GM10248 (cell line): ENCODE measurements at regions not wholly inside any gene's neighbourhood (a gene's known extent, or its start where the extent isn't known, plus 50 kb on each side); places are given as distances from the start of the nearest gene placed in this dataset.

ENCODE experiments used
- CTCF ChIA-PET: fragments of 300-600 bp; sonication (Branson Sonifier 250); formaldehyde crosslinking; extraction: SDS; loops from one replicate; lab custom pipeline; 2021; ENCODE audit warnings: antibody characterized with exemption; lab: Yijun Ruan, JAX
- POLR2A ChIA-PET: fragments of 350-650 bp; sonication (Branson Sonifier 250); formaldehyde crosslinking; extraction: SDS; loops from one replicate; lab custom pipeline; 2020; ENCODE audit warnings: antibody characterized with exemption; lab: Yijun Ruan, JAX
- DNase-seq: peaks from one replicate; pipeline ENCODE4 v3.0.0; 2012; ENCODE audit errors: extremely low spot score
- CTCF ChIP-seq: IDR thresholded peaks from 2 replicates; pipeline ENCODE4 v1.5.1; 2012; ENCODE audit warnings: mild to moderate bottlenecking, low read depth; ENCODE audit errors: extremely low read depth, missing control alignments, control extremely low read depth

- ChIA-PET POLR2A (no interaction called here), CTCF (interaction anchor here (1.6 to 1.8 kb wide), 2 partner anchors 12 to 14 kb away, joined by 4 to 7 read pairs; no protein-coding TSS in a partner anchor)
- no peak for DNase-seq
- TF ChIP-seq CTCF, result no peak
Observed at GRCh38 chr12:98438656-98439230, 76.6 kb upstream of the TMPO start.

- ChIA-PET POLR2A (no interaction called here), CTCF (interaction anchor here (1.5 to 1.8 kb wide), 3 partner anchors 11 to 15 kb away, joined by 4 to 7 read pairs (median 4); no protein-coding TSS in a partner anchor)
- TF ChIP-seq CTCF, result no peak
- DNase-seq, result no peak
Observed at GRCh38 chr12:98439471-98439951, 75.9 kb upstream of the TMPO start.

GRCh38 chr12:98439981-98440581, 75.3 kb upstream of the TMPO start:
- ChIA-PET CTCF (interaction anchor here (1.5 to 1.6 kb wide), 2 partner anchors 12 to 16 kb away, joined by 4 read pairs; no protein-coding TSS in a partner anchor), POLR2A (no interaction called here)
- no peak for TF ChIP-seq CTCF
- DNase-seq, result no peak

GRCh38 chr12:98446060-98446459, 69.3 kb upstream of the TMPO start:
- ChIA-PET POLR2A (no interaction called here), CTCF (no interaction called here)
- TF ChIP-seq CTCF, result no peak
- no peak for DNase-seq

GRCh38 chr12:98446682-98447081, 68.7 kb upstream of the TMPO start:
- DNase-seq, result no peak
- POLR2A ChIA-PET, result no interaction called here
- no peak for TF ChIP-seq CTCF
- CTCF ChIA-PET, result no interaction called here

GRCh38 chr12:98449584-98449983, 65.8 kb upstream of the TMPO start:
- POLR2A ChIA-PET, result interaction anchor here (0.7 kb wide), 1 partner anchor 10 kb away, joined by 4 read pairs; no protein-coding TSS in a partner anchor
- CTCF ChIA-PET, result no interaction called here
- DNase-seq, result no peak
- no peak for TF ChIP-seq CTCF
